CD4-positive, alpha-beta T cell treated with Interleukin-6 at 100 ng/mL for 8 hours (primary cell): ENCODE measurements at regions not wholly inside any gene's neighbourhood (a gene's known extent, or its start where the extent isn't known, plus 50 kb on each side); places are given as distances from the start of the nearest gene placed in this dataset.

Source experiments
- DNase-seq: peaks from one replicate; pipeline ENCODE4 v3.0.0-alpha.2; 2020; ENCODE audit warnings: mixed read lengths, low spot score

- no peak for DNase-seq
These were observed 675.1 kb upstream of the CXADR start for GRCh38 chr21:16837721-16838120.

GRCh38 chr21:16838331-16838730 is 674.5 kb upstream of the CXADR start:
- no peak for DNase-seq

GRCh38 chr21:16840538-16840937 is 672.3 kb upstream of the CXADR start:
- DNase-seq = no peak

- DNase-seq = no peak
These were observed 670.7 kb upstream of the CXADR start for GRCh38 chr21:16841975-16842695.

- no peak for DNase-seq
These were observed 670.2 kb upstream of the CXADR start for GRCh38 chr21:16842696-16843035.

- DNase-seq = no peak
These were observed 665.6 kb upstream of the CXADR start for GRCh38 chr21:16847211-16847610.

- no peak for DNase-seq
These were observed 661.8 kb upstream of the CXADR start for GRCh38 chr21:16851054-16851453.

- no peak for DNase-seq
These were observed 657.6 kb upstream of the CXADR start for GRCh38 chr21:16855164-16855667.

- DNase-seq = no peak
These were observed 649.4 kb upstream of the CXADR start for GRCh38 chr21:16863362-16863905.

GRCh38 chr21:16863908-16864307 is 648.9 kb upstream of the CXADR start:
- no peak for DNase-seq

GRCh38 chr21:16865632-16866031 is 647.2 kb upstream of the CXADR start:
- no peak for DNase-seq

- DNase-seq = no peak
These were observed 646.0 kb upstream of the CXADR start for GRCh38 chr21:16866851-16867250.

GRCh38 chr21:16870103-16870502 is 642.7 kb upstream of the CXADR start:
- no peak for DNase-seq

GRCh38 chr21:16872616-16873015 is 640.2 kb upstream of the CXADR start:
- no peak for DNase-seq

- DNase-seq = no peak
These were observed 639.7 kb upstream of the CXADR start for GRCh38 chr21:16873176-16873575.

- DNase-seq = no peak
These were observed 639.2 kb upstream of the CXADR start for GRCh38 chr21:16873596-16873995.

GRCh38 chr21:16879479-16879878 is 633.4 kb upstream of the CXADR start:
- DNase-seq = no peak

GRCh38 chr21:16891821-16892220 is 621.0 kb upstream of the CXADR start:
- no peak for DNase-seq

- DNase-seq = no peak
These were observed 612.2 kb upstream of the CXADR start for GRCh38 chr21:16900685-16901084.

GRCh38 chr21:16908077-16908476 is 604.8 kb upstream of the CXADR start:
- no peak for DNase-seq

GRCh38 chr21:16910435-16911165 is 602.2 kb upstream of the CXADR start:
- DNase-seq = no peak

GRCh38 chr21:16911166-16911607 is 601.7 kb upstream of the CXADR start:
- DNase-seq = no peak

GRCh38 chr21:16912075-16912474 is 600.8 kb upstream of the CXADR start:
- no peak for DNase-seq
